B cell (primary cell): ENCODE measurements at regions not wholly inside any gene's neighbourhood (a gene's known extent, or its start where the extent isn't known, plus 50 kb on each side); places are given as distances from the start of the nearest gene placed in this dataset.

Experiments
- ATAC-seq: fragments of 200-7000 bp; cut with Tn5 transposase; one replicate; pipeline ENCODE4 v1.10.0; 2021; ENCODE audit warnings: low read depth, mild to moderate bottlenecking, moderate number of reproducible peaks, moderate library complexity
- CTCF ChIA-PET: fragments of 350-600 bp; sonication (Branson Sonifier 250); formaldehyde crosslinking; loops from one replicate; lab custom pipeline; 2021; ENCODE audit warnings: antibody characterized with exemption, inconsistent platforms; lab: Charles Lee
- POLR2A ChIA-PET: fragments of 350-600 bp; sonication (Branson Sonifier 250); formaldehyde crosslinking; loops from one replicate; lab custom pipeline; 2021; ENCODE audit warnings: antibody characterized with exemption; lab: Charles Lee
- DNase-seq: peaks from one replicate; pipeline ENCODE4 v3.0.0; 2013
- H2AFZ ChIP-seq: 2 replicates; pipeline ENCODE4 v1.6.1; 2012; ENCODE audit warnings: mild to moderate bottlenecking, low read depth, low read length; ENCODE audit not compliant: insufficient read depth, poor library complexity, severe bottlenecking
- H3K27ac ChIP-seq, 2 donors: 1 replicate in 1 of 2; 2 replicates in 1 of 2; pipeline ENCODE4 v1.5.1; 2012 to 2013; ENCODE audit warnings: low read length in 2 of 2, mild to moderate bottlenecking in 2 of 2, moderate library complexity in 1 of 2
- H3K27me3 ChIP-seq, 4 experiments: fragments of 200-600 bp in 1 of 4; sonication (generic) in 1 of 4; replicated peaks in 1 of 4; 1 replicate in 2 of 4; 2 replicates in 2 of 4; pipeline versions ENCODE4 v1.6.1 to v1.7.0; 2013 to 2016; ENCODE audit warnings: low read length in 3 of 4, mild to moderate bottlenecking in 2 of 4, mixed read lengths in 1 of 4, moderate library complexity in 1 of 4; ENCODE audit not compliant: insufficient read depth in 4 of 4, control insufficient read depth in 3 of 4; ENCODE audit errors: control extremely low read depth in 1 of 4
- H3K36me3 ChIP-seq, 2 experiments: replicated peaks in 1 of 2; 1 replicate in 1 of 2; 2 replicates in 1 of 2; pipeline versions ENCODE4 v1.6.1 to v1.7.1; 2013; ENCODE audit warnings: low read length in 1 of 2; ENCODE audit not compliant: insufficient read depth in 2 of 2, control insufficient read depth in 1 of 2; ENCODE audit errors: control extremely low read depth in 1 of 2, extremely low read depth in 1 of 2
- H3K4me1 ChIP-seq, 2 donors: fragments of 200-600 bp in 1 of 2; sonication (generic) in 1 of 2; 1 replicate in 1 of 2; 2 replicates in 1 of 2; pipeline versions ENCODE4 v1.5.1 to v1.6.1; 2013 to 2017; ENCODE audit warnings: low read length in 2 of 2; ENCODE audit not compliant: control insufficient read depth in 2 of 2, insufficient read depth in 2 of 2
- H3K4me2 ChIP-seq: replicated peaks from 2 replicates; pipeline ENCODE3; 2012; ENCODE audit warnings: mild to moderate bottlenecking, low read depth, low read length; ENCODE audit not compliant: poor library complexity, severe bottlenecking
- H3K4me3 ChIP-seq, 5 experiments: fragments of 200-600 bp in 1 of 5; sonication (generic) in 1 of 5; 1 replicate in 3 of 5; 2 replicates in 2 of 5; pipeline versions ENCODE4 v1.5.1 to v1.7.0; 2011 to 2016; ENCODE audit warnings: low read length in 4 of 5, mild to moderate bottlenecking in 4 of 5, low read depth in 2 of 5, control low read depth in 1 of 5, moderate library complexity in 1 of 5; ENCODE audit not compliant: insufficient read depth in 1 of 5; ENCODE audit errors: control extremely low read depth in 1 of 5, extremely low read depth in 1 of 5
- H3K79me2 ChIP-seq: fragments of 200-600 bp; sonication (generic); one replicate; pipeline ENCODE4 v1.6.0; 2016; ENCODE audit warnings: low read length; ENCODE audit not compliant: control insufficient read depth, insufficient read depth
- H3K9ac ChIP-seq: fragments of 200-600 bp; sonication (generic); 2 replicates; pipeline ENCODE4 v1.6.1; 2017; ENCODE audit warnings: mild to moderate bottlenecking, low read length, moderate library complexity
- H3K9me3 ChIP-seq, 3 donors: one replicate each; pipeline versions ENCODE4 v1.6.1 to v1.7.1; 2013; ENCODE audit warnings: low read length in 2 of 3; ENCODE audit not compliant: control insufficient read depth in 2 of 3, insufficient read depth in 1 of 3; ENCODE audit errors: control extremely low read depth in 1 of 3
- H4K20me1 ChIP-seq: 2 replicates; pipeline ENCODE4 v1.6.0; 2012; ENCODE audit warnings: mild to moderate bottlenecking, low read length; ENCODE audit not compliant: insufficient read depth, control insufficient read depth, poor library complexity, severe bottlenecking
- H3K27ac Mint-ChIP-seq: one replicate; pipeline ENCODE4 v1.8.0; 2021; ENCODE audit warnings: mixed read lengths
- H3K27me3 Mint-ChIP-seq: one replicate; pipeline ENCODE4 v1.8.0; 2021; ENCODE audit warnings: mixed read lengths
- H3K4me1 Mint-ChIP-seq: one replicate; pipeline ENCODE4 v1.8.0; 2021; ENCODE audit warnings: mixed read lengths
- H3K4me3 Mint-ChIP-seq: one replicate; pipeline ENCODE4 v1.8.0; 2021; ENCODE audit warnings: mixed read lengths
- H3K9me3 Mint-ChIP-seq: one replicate; pipeline ENCODE4 v1.8.0; 2022; ENCODE audit warnings: mixed read lengths; ENCODE audit not compliant: insufficient read depth
- CTCF ChIP-seq: fragments of 200-600 bp; IDR thresholded peaks from one replicate; pipeline ENCODE4 v1.8.0; 2022; ENCODE audit warnings: antibody characterized with exemption, mild to moderate bottlenecking
- EZH2 ChIP-seq: IDR thresholded peaks from 2 replicates; pipeline ENCODE4 v1.6.1; 2012; ENCODE audit warnings: borderline replicate concordance, low read depth, mild to moderate bottlenecking, moderate library complexity, low read length; ENCODE audit not compliant: insufficient read depth, poor library complexity, severe bottlenecking
- WGBS: methylation state at CpG from one replicate; pipeline ENCODE4 v1.1.5; 2013; ENCODE audit warnings: missing lambda C conversion rate; ENCODE audit not compliant: insufficient coverage; 5-methylcytosine and 5-hydroxymethylcytosine counted together
- intact Hi-C: fragments of 100-400 bp; cut with micrococcal nuclease; formaldehyde crosslinking; loops from one replicate; pipeline ENCODE4 v1.10.0; 2022

GRCh38 chr5:174589011-174589410, 135.4 kb upstream of the MSX2 start:
- no peak overlapping the region for H2AFZ ChIP-seq
- Mint-ChIP-seq H3K4me3 (no peak overlapping the region), H3K27me3 (peaks cover 6% of the 10 kb centered on the region), H3K4me1 (no peaks in the 10 kb centered on the region), H3K27ac (no peak overlapping the region), H3K9me3 (peaks cover 4% of the 10 kb centered on the region)
- DNase-seq (no peak), ATAC-seq (no peak)
- ChIA-PET POLR2A (no interaction called here), CTCF (no interaction called here)
- no peaks in the 10 kb centered on the region for H3K27me3 ChIP-seq
- H3K36me3 ChIP-seq: no peaks in the 10 kb centered on the region
- 93% methylated on average over 7 of the region's 7 CpGs for WGBS
- no peaks in the 10 kb centered on the region for H3K4me1 ChIP-seq
- no peak overlapping the region for H3K4me2 ChIP-seq
- H3K9me3 ChIP-seq: peaks cover 0 to 12% (median 0%) of the 10 kb centered on the region in 3 donors
- H3K9ac ChIP-seq: no peak overlapping the region
- H3K27ac ChIP-seq: no peak overlapping the region
- no peak overlapping the region for H3K4me3 ChIP-seq
- intact Hi-C loops: no loop called here
- no peaks in the 10 kb centered on the region for H4K20me1 ChIP-seq
- H3K79me2 ChIP-seq: no peaks in the 10 kb centered on the region
- TF ChIP-seq CTCF (no peak), EZH2 (no peak)

DNA sequence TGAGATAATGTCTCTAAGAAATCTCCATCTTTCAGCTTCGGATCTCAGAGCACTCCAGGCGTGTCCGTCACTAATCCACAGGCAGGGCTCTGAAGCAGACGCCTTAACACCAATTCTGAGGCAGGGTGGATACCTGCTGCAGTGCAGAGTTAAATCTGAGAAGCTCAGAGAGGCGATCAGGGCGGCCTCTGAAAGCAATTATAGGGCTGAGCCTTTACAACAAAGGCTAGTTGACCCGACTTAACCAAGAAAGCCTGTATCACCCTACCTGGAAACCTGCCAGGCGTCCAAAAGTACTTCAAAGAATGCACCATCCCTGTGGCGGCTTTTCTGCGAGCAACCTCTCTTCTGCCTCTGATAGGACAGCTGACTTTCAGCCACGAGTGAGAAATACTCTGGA, 134.8 kb upstream of the MSX2 start:
- ATAC-seq: no peak
- H3K4me1 ChIP-seq: no peaks in the 10 kb centered on the region
- DNase-seq: no peak
- no peak for TF ChIP-seq EZH2
- H3K27ac ChIP-seq: no peak overlapping the region
- peaks cover 0 to 12% (median 0%) of the 10 kb centered on the region in 3 donors for H3K9me3 ChIP-seq
- H3K4me3 Mint-ChIP-seq: no peak overlapping the region
- peaks cover 6% of the 10 kb centered on the region for H3K27me3 Mint-ChIP-seq
- WGBS: 75% methylated on average over 11 of the region's 11 CpGs
- no peak overlapping the region for H3K4me3 ChIP-seq
- no peaks in the 10 kb centered on the region for H3K4me1 Mint-ChIP-seq
- H3K36me3 ChIP-seq: no peaks in the 10 kb centered on the region
- H3K27ac Mint-ChIP-seq: no peak overlapping the region
- H4K20me1 ChIP-seq: no peaks in the 10 kb centered on the region
- ChIA-PET POLR2A (no interaction called here), CTCF (no interaction called here)
- no peaks in the 10 kb centered on the region for H3K27me3 ChIP-seq
- intact Hi-C loops: no loop called here
- H3K79me2 ChIP-seq: no peaks in the 10 kb centered on the region
- H3K9ac ChIP-seq: no peak overlapping the region
- H3K9me3 Mint-ChIP-seq: peaks cover 4% of the 10 kb centered on the region
- H2AFZ ChIP-seq: no peak overlapping the region
- no peak overlapping the region for H3K4me2 ChIP-seq
